Left lung (tissue), 4 donors: ENCODE measurements at regions not wholly inside any gene's neighbourhood (a gene's known extent, or its start where the extent isn't known, plus 50 kb on each side); places are given as distances from the start of the nearest gene placed in this dataset.
"Not testable (repeated sequence)": the region's sequence is repeated elsewhere in the genome, so short reads cannot be mapped to it uniquely, and the experiment has no call there.

Source experiments
- ATAC-seq: fragments of 200-7000 bp; cut with Tn5 transposase; one replicate; pipeline ENCODE4 v1.9.1; 2020; ENCODE audit warnings: moderate library complexity
- DNase-seq, 4 donors: peaks; one replicate each; pipeline ENCODE4 v3.0.0-alpha.2; 2013 to 2020
- H3K27ac ChIP-seq, 2 donors: fragments of 200-600 bp; sonication (generic) in 1 of 2; one replicate each; pipeline versions ENCODE4 v1.5.0 to v1.8.0; 2020 to 2021
- H3K27me3 ChIP-seq, 2 donors: fragments of 200-600 bp; sonication (generic) in 1 of 2; one replicate each; pipeline versions ENCODE4 v1.5.0 to v1.8.0; 2020 to 2021
- H3K36me3 ChIP-seq, 2 donors: fragments of 200-600 bp; sonication (generic) in 1 of 2; one replicate each; pipeline versions ENCODE4 v1.5.0 to v1.8.0; 2020 to 2021
- H3K4me1 ChIP-seq, 2 donors: fragments of 200-600 bp; one replicate each; pipeline ENCODE4 v1.8.0; 2021
- H3K4me3 ChIP-seq, 2 donors: fragments of 200-600 bp; sonication (generic) in 1 of 2; one replicate each; pipeline versions ENCODE4 v1.5.0 to v1.8.0; 2020 to 2021; ENCODE audit warnings: mild to moderate bottlenecking in 1 of 2
- H3K9me3 ChIP-seq, 2 donors: fragments of 200-600 bp; sonication (generic) in 1 of 2; one replicate each; pipeline versions ENCODE4 v1.5.0 to v1.8.0; 2020 to 2021
- CTCF ChIP-seq, 2 donors: fragments of 200-600 bp; sonication (generic) in 1 of 2; IDR thresholded peaks; one replicate each; pipeline versions ENCODE4 v1.5.0 to v1.8.0; 2021; ENCODE audit warnings: antibody characterized with exemption in 2 of 2
- intact Hi-C, 2 donors: fragments of 100-400 bp; cut with DNase I; formaldehyde crosslinking; loops; one replicate each; pipeline versions ENCODE4 v1.11.2 to v1.14.2; 2022
- donor health status: DM: no; HTN: yes; CAD: no.
- donor health status: DM: no; HTN: no; CAD: no.

GRCh38 chr17:27180322-27180721, 113.6 kb upstream of the WSB1 start:
- intact Hi-C loops: no loop called here
- DNase-seq: no peak
- no peak overlapping the region for H3K27ac ChIP-seq
- no peak for TF ChIP-seq CTCF (IDR thresholded peaks at IDR 0.05)
- ATAC-seq: no peak
- H3K9me3 ChIP-seq: peaks cover 0 to 34% of the 10 kb centered on the region in 2 donors
- no peak overlapping the region for H3K4me3 ChIP-seq
- H3K4me1 ChIP-seq: no peaks in the 10 kb centered on the region
- H3K36me3 ChIP-seq: no peaks in the 10 kb centered on the region
- no peaks in the 10 kb centered on the region for H3K27me3 ChIP-seq

- intact Hi-C loops, ATAC-seq: not testable (repeated sequence)
These were observed 112.5 kb upstream of the WSB1 start for GRCh38 chr17:27181379-27181925.

GRCh38 chr17:27181935-27182334, 112.0 kb upstream of the WSB1 start:
- Histone ChIP-seq H3K4me3 (no peak overlapping the region), H3K36me3 (no peaks in the 10 kb centered on the region), H3K27me3 (no peaks in the 10 kb centered on the region), H3K9me3 (peaks cover 0 to 34% of the 10 kb centered on the region in 2 donors), H3K27ac (no peak overlapping the region), H3K4me1 (no peaks in the 10 kb centered on the region)
- intact Hi-C loops: no loop called here
- DNase-seq: no peak
- no peak for TF ChIP-seq CTCF (IDR thresholded peaks at IDR 0.05)
- ATAC-seq: no peak

More at GRCh38 chr17:27181379-27181925, 112.5 kb upstream of the WSB1 start:
- H3K27me3 ChIP-seq, H3K4me3 ChIP-seq, H3K36me3 ChIP-seq, H3K27ac ChIP-seq, DNase-seq, H3K4me1 ChIP-seq: not testable (repeated sequence)
- peaks cover 0 to 34% of the 10 kb centered on the region in 2 donors for H3K9me3 ChIP-seq

GRCh38 chr17:27197505-27197904, 96.4 kb upstream of the WSB1 start:
- peak in 2 of 4 donors; percentile 49 for DNase-seq
- H3K4me3 ChIP-seq, intact Hi-C loops, H3K4me1 ChIP-seq, H3K27ac ChIP-seq, H3K36me3 ChIP-seq, ATAC-seq, H3K27me3 ChIP-seq: not testable (repeated sequence)
- peak; percentile 36 to 46 for TF ChIP-seq CTCF (IDR thresholded peaks at IDR 0.05)
- peaks cover 0 to 18% of the 10 kb centered on the region in 2 donors for H3K9me3 ChIP-seq

GRCh38 chr17:27199948-27200347, 94.0 kb upstream of the WSB1 start:
- DNase-seq (no peak), ATAC-seq (no peak)
- Histone ChIP-seq H3K36me3 (no peaks in the 10 kb centered on the region), H3K27ac (no peak overlapping the region), H3K4me3 (no peak overlapping the region), H3K27me3 (no peaks in the 10 kb centered on the region), H3K4me1 (no peaks in the 10 kb centered on the region), H3K9me3 (peaks cover 0 to 7% of the 10 kb centered on the region in 2 donors)
- intact Hi-C loops: no loop called here
- no peak for TF ChIP-seq CTCF (IDR thresholded peaks at IDR 0.05)

GRCh38 chr17:27200476-27200875, 93.4 kb upstream of the WSB1 start:
- ATAC-seq (no peak), DNase-seq (no peak)
- intact Hi-C loops: no loop called here
- H3K27me3 ChIP-seq: no peaks in the 10 kb centered on the region
- no peak overlapping the region for H3K4me3 ChIP-seq
- no peaks in the 10 kb centered on the region for H3K36me3 ChIP-seq
- H3K4me1 ChIP-seq: no peaks in the 10 kb centered on the region
- no peak overlapping the region for H3K27ac ChIP-seq
- peaks cover 0 to 7% of the 10 kb centered on the region in 2 donors for H3K9me3 ChIP-seq
- TF ChIP-seq CTCF (IDR thresholded peaks at IDR 0.05): no peak
